GM19351 (cell line): ENCODE measurements at regions not wholly inside any gene's neighbourhood (a gene's known extent, or its start where the extent isn't known, plus 50 kb on each side); places are given as distances from the start of the nearest gene placed in this dataset.
"Not testable (repeated sequence)": the region's sequence is repeated elsewhere in the genome, so short reads cannot be mapped to it uniquely, and the experiment has no call there.

Experiments used
- ATAC-seq: cut with Tn5 transposase; IDR thresholded peaks from one replicate; pipeline ENCODE4 v1.9.1; 2021; ENCODE audit warnings: mild to moderate bottlenecking, moderate library complexity; ENCODE audit not compliant: unreplicated experiment

DNA sequence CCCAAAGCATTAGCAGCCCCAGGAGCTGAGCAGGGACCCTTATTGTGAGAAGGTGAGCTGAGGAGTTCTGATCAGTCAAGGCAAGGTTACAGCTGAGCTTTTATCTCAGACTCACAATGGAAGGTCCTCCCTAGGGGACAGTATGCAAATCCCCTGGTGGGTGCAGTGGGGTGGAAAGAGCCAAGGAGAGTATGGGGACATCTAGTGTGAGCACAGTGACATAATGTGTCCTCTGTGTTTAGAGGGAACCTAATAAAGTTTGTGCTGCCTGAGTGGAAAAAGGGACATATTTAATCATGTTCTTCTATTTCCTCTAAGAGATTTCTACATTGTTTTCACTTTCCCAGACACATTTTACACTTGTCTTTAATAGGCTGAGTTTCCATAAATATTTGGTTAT, 438.0 kb downstream of the RPIA start:
- peak; percentile 59 for ATAC-seq

DNA sequence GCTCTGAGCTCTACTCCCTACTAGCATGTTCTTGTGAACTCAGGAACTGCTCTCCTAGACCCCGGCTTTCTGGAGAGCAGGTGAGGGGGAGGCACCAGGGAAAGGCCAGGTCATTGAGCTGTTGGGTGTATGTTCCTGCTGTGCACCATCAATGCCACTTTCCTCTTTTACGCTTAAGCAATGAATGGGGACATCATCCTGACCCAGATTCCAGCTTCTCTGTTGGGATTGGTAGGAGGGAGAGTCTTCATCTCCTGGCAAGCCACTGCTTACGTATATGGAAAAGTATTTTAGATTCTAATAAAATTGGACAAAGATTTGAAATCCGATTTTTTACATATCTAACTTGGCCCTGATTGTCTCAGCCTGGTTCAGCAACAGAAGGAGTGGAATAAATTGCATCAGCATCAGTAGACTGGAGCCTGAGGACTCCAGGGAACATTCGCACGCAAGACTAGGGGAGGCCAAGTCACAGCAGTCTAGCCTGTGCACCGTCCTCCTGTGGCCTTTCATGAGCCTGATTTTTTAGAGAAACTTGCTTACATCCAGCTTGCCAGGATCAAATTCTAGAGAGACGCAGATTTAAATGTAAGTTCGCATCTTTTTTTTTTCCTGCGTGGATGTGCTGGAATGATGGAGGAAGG, 439.3 kb downstream of the RPIA start:
- ATAC-seq, result not testable (repeated sequence)

DNA sequence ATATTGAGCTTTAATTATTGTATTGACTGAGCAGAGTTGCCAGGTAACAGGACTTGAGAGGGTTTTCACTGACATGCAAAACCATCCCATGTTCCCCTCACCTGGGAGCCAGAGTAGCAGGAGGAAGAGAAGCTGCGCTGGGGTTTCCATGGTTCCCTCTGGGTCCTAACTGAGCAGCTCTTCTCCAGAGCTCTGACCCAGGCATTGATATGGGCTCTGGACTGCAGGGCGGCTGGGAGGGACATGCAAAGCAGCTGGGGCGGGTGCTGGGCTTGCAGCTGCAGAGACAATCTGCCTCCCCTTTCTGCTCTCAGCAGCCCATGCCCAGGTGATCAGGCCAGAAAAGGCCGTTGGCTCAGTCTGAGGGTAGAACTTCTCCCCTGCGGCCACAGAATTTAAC, 451.5 kb downstream of the RPIA start:
- ATAC-seq, result not testable (repeated sequence)

GRCh38 chr2:89145342-89145741, 453.9 kb downstream of the RPIA start:
- ATAC-seq, result not testable (repeated sequence)

DNA sequence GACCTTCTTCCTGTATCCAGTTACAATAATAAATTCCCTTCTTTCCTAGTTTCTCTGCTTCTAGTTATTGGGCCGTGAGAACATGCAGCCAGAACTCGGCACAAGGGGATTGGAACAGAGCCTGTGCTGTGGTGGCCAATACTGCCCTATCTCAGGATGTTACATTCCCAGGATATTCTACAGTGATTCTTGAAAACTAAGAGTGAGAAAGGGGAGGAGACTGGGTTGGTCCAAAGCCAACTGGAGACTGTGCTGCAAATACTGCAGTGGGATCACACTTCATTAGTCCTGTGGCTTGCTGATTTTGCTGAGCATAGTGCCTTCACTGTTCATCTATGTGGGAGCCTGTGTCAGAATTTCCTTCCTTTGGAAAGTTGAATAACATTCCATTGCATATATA, 456.8 kb downstream of the RPIA start:
- ATAC-seq, result not testable (repeated sequence)

GRCh38 chr2:89151699-89152098, 460.2 kb downstream of the RPIA start:
- not testable (repeated sequence) for ATAC-seq

GRCh38 chr2:89152501-89152900, 461.0 kb downstream of the RPIA start:
- ATAC-seq, result not testable (repeated sequence)

DNA sequence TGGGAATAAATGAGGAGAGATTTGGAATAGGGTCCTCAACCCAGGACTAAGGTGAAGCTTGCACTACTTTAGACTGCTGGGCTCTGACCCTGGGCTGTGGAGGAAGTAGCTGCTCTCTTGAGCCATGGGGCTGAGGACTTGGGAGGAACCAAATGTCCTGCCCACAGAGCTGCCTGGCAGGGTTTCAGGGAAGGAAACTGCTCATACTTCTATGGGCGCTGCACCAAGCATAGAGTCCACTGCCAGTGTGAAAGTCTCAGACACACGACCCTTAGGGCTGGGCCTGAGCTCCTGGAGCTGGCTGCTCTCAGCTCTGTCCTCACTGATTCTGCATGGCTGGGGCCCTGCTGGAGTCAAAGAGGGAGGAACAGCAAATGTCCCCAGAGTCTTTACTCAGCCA, 461.7 kb downstream of the RPIA start:
- not testable (repeated sequence) for ATAC-seq

GRCh38 chr2:89154247-89154682, 462.8 kb downstream of the RPIA start:
- peak; percentile 69 for ATAC-seq

GRCh38 chr2:89160306-89160705, 468.8 kb downstream of the RPIA start:
- peak; percentile 96 for ATAC-seq

DNA sequence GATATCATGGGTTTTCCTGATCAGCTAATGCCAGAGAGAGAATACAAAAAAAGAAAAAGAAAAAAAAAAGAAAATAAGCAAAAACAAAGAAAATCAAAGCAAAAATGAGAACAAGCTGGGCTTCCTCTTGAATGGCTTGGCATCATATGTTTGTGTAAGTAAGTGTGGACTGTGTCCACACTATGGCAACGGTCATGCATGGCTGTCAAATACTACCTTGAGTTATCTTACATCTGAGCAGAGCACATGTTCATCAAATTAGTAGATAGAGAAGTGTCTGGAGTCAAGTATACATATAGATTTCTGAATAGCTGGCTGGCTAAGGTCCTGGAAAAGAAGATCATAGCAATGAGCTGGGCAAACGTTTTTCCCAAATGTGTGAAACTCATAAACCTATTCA, 470.2 kb downstream of the RPIA start:
- ATAC-seq, result not testable (repeated sequence)

DNA sequence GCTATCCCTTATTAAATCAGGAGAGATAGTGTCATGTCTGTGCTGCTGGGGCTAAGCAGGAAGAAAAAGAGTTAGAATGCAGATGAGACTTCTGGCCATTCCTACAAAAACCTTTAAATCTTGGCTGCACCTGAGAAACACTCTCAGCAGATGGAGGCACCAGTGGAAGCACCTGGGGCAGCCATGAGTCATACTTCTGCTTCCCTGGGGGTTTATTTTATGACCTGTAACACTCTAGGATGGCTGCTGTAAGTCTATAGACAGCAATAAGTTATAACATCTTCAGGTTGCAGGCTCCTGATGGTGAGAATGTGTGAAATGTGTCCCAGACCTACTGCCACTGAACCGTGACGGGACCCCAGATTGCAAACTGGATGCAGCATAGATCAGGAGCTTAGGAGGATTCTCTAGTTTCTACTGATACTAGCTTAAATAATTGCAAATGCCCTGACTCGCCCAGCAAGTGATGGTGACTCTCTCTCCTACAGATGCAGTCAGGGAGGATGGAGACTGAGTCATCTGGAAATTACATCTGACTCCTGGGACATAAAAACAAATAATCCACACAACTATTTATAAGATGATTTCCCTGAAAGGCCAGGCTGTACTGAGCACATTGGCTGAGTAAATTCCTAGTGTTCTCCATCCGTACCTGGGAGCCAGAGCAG, 479.2 kb downstream of the RPIA start:
- ATAC-seq, result not testable (repeated sequence)

DNA sequence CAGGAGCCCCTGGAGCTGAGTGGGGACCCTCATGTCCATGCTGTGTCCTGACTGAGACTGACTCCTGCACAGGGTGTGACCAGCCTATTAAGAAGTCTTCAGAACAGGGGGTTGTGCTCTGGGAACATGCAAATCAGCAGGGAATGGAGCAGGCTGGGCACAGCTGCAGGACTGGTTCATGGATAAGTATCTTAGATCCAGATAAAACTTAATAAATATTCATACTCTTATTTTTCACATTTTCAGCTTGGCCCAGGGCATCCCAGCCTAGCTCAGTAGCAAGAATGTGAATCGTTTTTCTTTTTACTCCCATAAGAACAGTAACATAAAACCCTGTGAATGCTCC, 479.7 kb downstream of the RPIA start:
- not testable (repeated sequence) for ATAC-seq

- not testable (repeated sequence) for ATAC-seq
Observed at GRCh38 chr2:89177004-89177403, 485.5 kb downstream of the RPIA start.

DNA sequence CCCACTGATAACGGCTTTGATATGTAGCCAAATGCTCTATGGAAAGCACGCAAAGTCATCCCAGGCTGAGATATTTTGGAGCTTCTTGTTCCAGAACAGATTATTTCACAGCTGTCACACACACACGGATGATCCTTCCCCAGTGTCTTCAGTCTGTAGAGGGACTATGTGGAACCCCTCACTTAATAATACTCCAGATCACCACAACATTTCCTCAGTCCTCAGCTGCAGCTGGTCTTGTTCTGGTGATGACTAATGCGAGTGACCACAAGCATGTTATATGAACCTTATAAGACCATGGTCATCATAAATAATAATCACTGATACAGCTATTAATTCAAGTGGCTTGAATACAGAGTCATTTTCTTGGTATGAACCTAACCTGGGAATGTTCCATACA, 490.7 kb downstream of the RPIA start:
- not testable (repeated sequence) for ATAC-seq

DNA sequence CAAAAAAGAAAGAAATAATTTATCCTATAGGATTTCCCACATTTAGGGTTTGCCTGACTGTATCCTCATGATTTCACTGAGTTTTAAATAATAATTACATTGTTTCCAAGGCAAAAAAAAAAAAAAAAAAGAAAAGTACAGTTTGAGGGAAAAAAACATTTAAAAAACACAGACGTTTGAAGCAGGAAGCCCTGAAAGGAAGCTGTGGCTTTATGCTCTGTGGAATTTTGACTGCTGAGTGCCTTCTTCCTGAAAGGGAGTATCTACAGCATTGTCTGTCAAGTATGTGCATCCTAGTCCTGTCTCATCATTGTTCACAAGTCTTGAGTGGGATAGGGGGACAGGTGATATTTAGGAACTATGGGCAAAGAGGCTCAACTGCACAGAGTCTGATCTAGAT, 493.3 kb downstream of the RPIA start:
- not testable (repeated sequence) for ATAC-seq

GRCh38 chr2:89195636-89196251, 504.3 kb downstream of the RPIA start:
- not testable (repeated sequence) for ATAC-seq

GRCh38 chr2:89196719-89197118, 505.2 kb downstream of the RPIA start:
- ATAC-seq, result not testable (repeated sequence)

DNA sequence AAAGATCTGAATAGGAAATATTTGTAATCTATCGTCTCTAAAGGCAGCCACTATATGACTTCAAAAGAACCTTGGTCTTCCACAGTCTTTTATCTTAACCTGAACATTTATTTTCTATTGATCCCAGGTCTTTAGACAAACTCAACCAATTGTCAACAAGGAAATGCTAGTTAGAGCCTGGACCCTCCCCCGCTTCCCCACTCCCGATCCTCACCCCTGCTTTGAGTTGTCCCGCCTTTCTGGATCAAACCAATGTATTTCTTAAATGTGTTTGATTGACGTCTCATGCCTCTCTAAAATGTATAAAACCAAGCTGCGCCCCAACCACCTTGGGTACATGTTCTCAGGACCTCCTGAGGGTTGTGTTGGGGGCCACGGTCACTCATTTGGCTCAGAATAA, 506.6 kb downstream of the RPIA start:
- ATAC-seq, result not testable (repeated sequence)

GRCh38 chr2:89199453-89200246, 508.2 kb downstream of the RPIA start:
- ATAC-seq, result not testable (repeated sequence)

DNA sequence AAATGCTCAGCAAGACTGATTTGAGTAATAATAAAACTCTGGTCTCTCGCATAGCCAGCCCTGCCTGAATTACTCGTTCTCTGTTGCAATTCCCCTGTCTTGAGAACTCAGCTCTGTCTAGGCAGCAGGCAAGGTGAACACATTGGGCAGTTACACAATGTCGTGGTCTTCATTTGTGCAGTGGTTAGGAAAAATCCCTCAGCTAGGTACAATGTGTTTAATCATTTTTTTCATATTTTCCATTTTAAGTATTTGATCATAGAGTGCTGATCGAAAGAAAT, 508.7 kb downstream of the RPIA start:
- not testable (repeated sequence) for ATAC-seq
